GM12875 (cell line): ENCODE measurements at regions not wholly inside any gene's neighbourhood (a gene's known extent, or its start where the extent isn't known, plus 50 kb on each side); places are given as distances from the start of the nearest gene placed in this dataset.

Experiments used
- H3K4me3 ChIP-seq: one replicate; pipeline ENCODE4 v1.5.1; 2011; ENCODE audit warnings: low read depth, low read length, control low read depth
- CTCF ChIP-seq: IDR thresholded peaks from 2 replicates; pipeline ENCODE4 v1.5.1; 2011; ENCODE audit warnings: low read depth, mild to moderate bottlenecking, control low read depth, inconsistent platforms, low read length, moderate library complexity, borderline replicate concordance; ENCODE audit not compliant: insufficient read depth

DNA sequence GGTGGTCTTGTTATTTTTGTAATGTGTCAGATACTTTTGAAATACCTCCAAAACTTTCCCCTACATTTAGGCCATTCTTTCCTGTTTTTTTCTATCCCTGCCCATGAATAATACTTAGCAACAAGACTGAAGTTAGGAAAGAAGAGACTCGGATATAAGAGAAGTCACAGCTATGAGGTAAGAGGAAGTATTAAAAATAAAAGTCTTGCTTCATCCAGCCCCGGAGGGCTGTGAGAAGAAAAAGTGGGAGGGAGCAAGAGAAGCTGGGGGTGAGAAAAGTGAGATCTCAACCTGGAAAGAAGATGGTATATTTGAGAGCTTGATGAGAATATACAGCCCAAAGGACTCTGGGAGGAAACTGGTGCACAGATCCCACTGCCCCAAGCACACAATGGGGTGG is 213.5 kb upstream of the CDIN1 start:
- no peak for TF ChIP-seq CTCF
- H3K4me3 ChIP-seq, result no peak overlapping the region

DNA sequence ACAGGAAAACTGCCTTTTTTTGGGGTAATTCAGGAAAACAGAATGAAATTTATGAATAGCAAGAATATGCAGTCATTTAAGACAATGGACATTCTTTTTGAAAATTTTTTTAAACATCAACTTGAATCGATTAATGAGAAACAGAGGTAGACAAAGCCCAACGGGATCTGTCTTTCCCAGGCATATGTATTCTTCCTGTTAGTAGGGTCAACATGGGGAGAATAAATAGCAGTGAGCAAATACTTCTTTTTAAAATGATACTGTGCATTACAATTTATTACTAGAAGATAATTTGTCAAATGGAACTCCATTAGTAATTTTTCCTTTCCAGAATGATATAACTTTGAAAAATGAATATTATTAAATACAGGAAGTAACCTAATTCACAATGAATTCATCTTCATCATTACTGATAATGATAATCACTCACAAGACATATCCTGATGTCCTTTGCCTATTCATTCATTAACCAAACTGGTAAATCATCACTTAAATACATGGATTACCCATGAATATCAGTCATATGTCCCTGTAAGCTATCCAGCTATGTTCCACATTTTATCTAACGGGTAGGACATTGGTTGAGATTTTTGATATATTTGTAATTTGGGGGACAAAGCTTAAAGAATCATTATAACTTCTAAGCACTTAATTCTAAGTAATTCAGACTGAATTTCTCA is 209.2 kb upstream of the CDIN1 start:
- H3K4me3 ChIP-seq, result no peak overlapping the region
- no peak for TF ChIP-seq CTCF

- no peak for TF ChIP-seq CTCF
- H3K4me3 ChIP-seq, result no peak overlapping the region
Measured at GRCh38 chr15:36370731-36371112, 208.7 kb upstream of the CDIN1 start.

DNA sequence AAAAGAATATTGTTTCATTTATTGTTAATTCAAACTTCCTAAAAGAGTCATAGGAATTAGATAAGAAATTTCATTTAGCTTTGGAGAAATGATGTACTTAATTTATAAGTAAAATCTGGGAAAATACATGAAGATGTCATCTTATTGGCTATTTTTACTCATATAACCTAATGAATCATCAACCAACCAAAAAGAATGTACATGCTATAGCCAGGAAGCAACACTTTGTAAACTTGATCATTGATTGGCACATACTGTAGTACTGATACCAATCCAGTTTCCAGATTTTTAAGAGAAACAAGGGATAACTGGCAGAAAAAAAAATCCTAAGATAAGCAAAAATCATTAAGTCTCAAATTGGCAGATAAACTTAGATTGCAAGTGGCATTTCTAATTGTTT is 207.9 kb upstream of the CDIN1 start:
- no peak overlapping the region for H3K4me3 ChIP-seq
- no peak for TF ChIP-seq CTCF

GRCh38 chr15:36372968-36373367 is 206.5 kb upstream of the CDIN1 start:
- no peak overlapping the region for H3K4me3 ChIP-seq
- no peak for TF ChIP-seq CTCF

DNA sequence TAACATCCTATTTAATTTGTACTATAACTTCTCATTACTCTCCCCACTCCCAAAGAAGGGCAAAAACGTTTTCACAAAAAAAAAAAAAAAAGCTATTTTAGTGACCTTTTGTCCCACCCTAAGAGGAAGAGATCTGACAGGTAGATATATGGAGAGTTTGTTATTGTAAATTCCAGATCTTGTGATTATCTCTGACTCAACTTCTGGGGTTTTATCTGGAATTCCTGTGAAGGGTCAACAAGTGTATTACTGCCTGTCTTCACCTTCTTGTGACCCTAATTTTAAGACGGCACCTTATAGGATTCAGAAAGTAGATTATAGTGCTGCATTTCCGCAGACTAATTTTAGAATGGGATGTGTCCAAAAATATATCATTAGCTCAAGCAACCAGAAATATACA is 205.9 kb upstream of the CDIN1 start:
- H3K4me3 ChIP-seq, result no peak overlapping the region
- no peak for TF ChIP-seq CTCF

GRCh38 chr15:36389107-36389506 is 190.3 kb upstream of the CDIN1 start:
- no peak overlapping the region for H3K4me3 ChIP-seq
- TF ChIP-seq CTCF, result no peak
